ENCODE measurements at regions not wholly inside any gene's neighbourhood (a gene's known extent, or its start where the extent isn't known, plus 50 kb on each side); places are given as distances from the start of the nearest gene placed in this dataset.
A peak's percentile ranks its signal among the peaks of the same experiment; 100 is the strongest.

DNA sequence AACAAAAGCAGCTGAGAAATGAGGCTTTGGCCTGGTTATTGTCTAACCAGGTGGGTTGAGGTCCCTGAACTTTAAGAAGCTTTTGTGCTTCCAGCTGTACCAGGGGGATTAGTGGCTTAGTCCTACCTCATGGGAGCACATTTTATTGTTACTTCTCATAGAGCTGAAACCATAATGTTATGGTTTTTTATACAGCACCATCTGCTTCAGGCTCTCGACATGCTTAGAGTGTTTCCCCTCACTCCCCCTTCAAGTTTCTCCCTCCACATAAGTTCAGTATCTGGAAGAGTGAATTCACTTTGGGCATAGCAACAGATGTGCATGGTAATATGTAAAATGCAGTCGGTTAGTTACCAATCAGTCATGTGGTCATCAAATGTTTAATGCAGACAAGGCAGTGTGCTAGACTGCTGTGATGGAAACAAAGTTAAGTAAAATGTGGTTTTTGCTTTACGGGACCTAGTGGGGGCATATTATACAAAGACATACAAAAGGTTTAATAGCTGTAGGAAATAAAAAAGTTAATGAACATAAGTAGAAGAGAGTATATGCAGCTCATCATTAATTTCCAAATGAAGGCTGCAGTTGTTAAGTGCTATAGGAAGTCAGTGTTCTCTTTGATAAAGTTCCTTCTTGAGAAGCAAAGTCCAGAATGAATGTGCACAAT, 95.9 kb upstream of the SPRY4 start:
- Histone ChIP-seq H3K27me3 (replicated peaks in 1 of 2; ENCODE audit: control insufficient read depth in 2 of 2, extremely low read depth in 1 of 2, insufficient read depth in 2 of 2, low read length in 1 of 2) (no peaks in the 10 kb centered on the region), H3K4me3 (ENCODE audit: control insufficient read depth in 1 of 2, extremely low read depth in 1 of 2, low read length in 1 of 2) (no peak overlapping the region), H3K27ac (ENCODE audit: low read length) (no peak overlapping the region), H3K9me3 (no peaks in the 10 kb centered on the region), H3K36me3 (ENCODE audit: control insufficient read depth in 2 of 2, extremely low read depth in 1 of 2, insufficient read depth in 1 of 2, low read length in 1 of 2) (no peaks in the 10 kb centered on the region), H3K4me1 (ENCODE audit: control insufficient read depth in 1 of 2, extremely low read depth in 1 of 2, insufficient read depth in 2 of 2, low read length in 2 of 2) (peaks cover 28 to 37% of the 10 kb centered on the region in 2 experiments)
- no peaks in the 10 kb centered on the region for H3K27me3 Mint-ChIP-seq
- H3K4me1 Mint-ChIP-seq: peaks cover 38 to 62% (median 39%) of the 10 kb centered on the region in 3 donors
- peak overlapping the region in 1 of 2 donors; percentile 15 for H3K27ac Mint-ChIP-seq
- CTCF ChIA-PET: interaction anchor here (0.5 to 0.6 kb wide), 2 partner anchors 17 to 193 kb away, joined by 3 read pairs; no protein-coding TSS in a partner anchor
- 0% methylated on average over 1 of the region's 3 CpGs for WGBS (ENCODE audit: insufficient coverage)
- ATAC-seq (replicated peaks in 1 of 4) (no peak), DNase-seq (no peak)
- peaks cover 0 to 12% (median 4%) of the 10 kb centered on the region in 3 donors for H3K9me3 Mint-ChIP-seq
- H3K36me3 Mint-ChIP-seq: peaks cover 2% of the 10 kb centered on the region
- H3K4me3 Mint-ChIP-seq: peak overlapping the region in 1 of 3 donors; percentile 71
- POLR2A ChIA-PET: interaction anchor here in 1 of 2 donors (0.6 to 1.2 kb wide), 2 partner anchors 12 to 71 kb away, joined by 3 to 4 read pairs; no protein-coding TSS in a partner anchor

DNA sequence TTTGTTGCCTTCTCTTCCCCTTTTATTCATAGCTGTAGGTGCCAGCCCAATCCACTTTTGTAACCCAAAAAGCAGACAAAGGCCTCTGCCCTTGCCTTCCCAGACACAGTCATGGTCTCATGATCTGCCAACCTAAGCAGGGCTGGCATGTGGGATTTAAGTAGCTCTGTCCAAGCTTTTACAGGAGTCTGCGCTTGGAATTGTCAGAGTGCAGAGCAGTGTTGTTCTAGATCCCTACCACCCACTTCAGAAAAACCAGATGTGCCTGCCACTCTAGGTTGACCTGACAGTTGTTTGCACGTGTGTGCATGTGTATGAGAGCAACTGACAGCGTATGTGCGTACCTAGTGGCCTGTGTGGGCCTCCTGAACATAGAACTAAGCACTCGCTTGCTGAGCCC, 87.8 kb upstream of the SPRY4 start:
- H3K27me3 Mint-ChIP-seq: no peaks in the 10 kb centered on the region
- no peaks in the 10 kb centered on the region for H3K9me3 Mint-ChIP-seq
- DNase-seq (no peak), ATAC-seq (replicated peaks in 1 of 4) (no peak)
- Histone ChIP-seq H3K27ac (ENCODE audit: low read length) (no peak overlapping the region), H3K4me1 (ENCODE audit: control insufficient read depth in 1 of 2, extremely low read depth in 1 of 2, insufficient read depth in 2 of 2, low read length in 2 of 2) (no peaks in the 10 kb centered on the region), H3K9me3 (no peaks in the 10 kb centered on the region), H3K36me3 (ENCODE audit: control insufficient read depth in 2 of 2, extremely low read depth in 1 of 2, insufficient read depth in 1 of 2, low read length in 1 of 2) (peaks cover 0 to 3% of the 10 kb centered on the region in 2 donors), H3K27me3 (replicated peaks in 1 of 2; ENCODE audit: control insufficient read depth in 2 of 2, extremely low read depth in 1 of 2, insufficient read depth in 2 of 2, low read length in 1 of 2) (peaks cover 0 to 4% of the 10 kb centered on the region in 2 experiments), H3K4me3 (ENCODE audit: control insufficient read depth in 1 of 2, extremely low read depth in 1 of 2, low read length in 1 of 2) (no peak overlapping the region)
- H3K36me3 Mint-ChIP-seq: no peaks in the 10 kb centered on the region
- ChIA-PET CTCF (no interaction called here), POLR2A (no interaction called here)
- H3K4me1 Mint-ChIP-seq: no peaks in the 10 kb centered on the region
- no peak overlapping the region for H3K4me3 Mint-ChIP-seq
- WGBS (ENCODE audit: insufficient coverage): 88% methylated on average over 4 of the region's 5 CpGs
- H3K27ac Mint-ChIP-seq: peak overlapping the region in 1 of 2 donors; percentile 4

DNA sequence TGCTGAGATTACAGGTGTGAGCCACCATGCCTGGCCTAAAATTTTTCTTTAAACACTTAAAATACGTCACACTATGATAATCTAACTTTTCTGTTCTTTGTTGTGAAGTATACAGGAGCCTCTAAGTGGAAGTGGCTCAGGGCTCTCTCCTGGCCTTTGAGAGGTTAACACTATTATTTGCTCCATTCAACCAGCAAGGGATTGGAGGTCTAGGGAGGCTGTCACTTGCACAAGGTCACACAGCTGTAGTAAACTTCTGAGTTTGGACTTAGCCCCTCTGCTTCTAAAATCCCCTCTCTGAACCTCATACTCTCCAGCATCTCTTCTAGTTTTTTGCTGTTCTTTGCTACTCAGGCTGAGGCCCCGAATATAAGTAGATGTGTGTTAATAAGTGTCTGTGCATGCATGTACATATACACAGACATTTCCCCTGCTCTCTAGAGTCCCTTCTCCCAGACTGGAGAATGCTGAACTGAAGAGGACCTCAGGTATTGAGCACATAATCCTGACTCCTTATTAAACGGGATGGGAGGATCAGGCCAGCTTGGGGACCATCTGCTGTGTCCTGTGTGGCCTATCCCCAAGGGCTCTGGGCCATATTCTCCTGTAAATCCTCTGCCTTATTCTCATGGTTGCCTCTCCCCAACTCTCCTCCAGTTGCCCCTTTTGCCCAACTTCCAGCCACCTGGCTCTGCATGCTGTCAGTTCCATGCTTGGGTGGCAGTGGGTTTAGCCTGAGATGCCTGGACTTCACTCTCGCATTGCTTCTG, 87.0 kb upstream of the SPRY4 start:
- 91% methylated on average over 1 of the region's 4 CpGs for WGBS (ENCODE audit: insufficient coverage)
- Mint-ChIP-seq H3K27me3 (no peaks in the 10 kb centered on the region), H3K4me1 (no peaks in the 10 kb centered on the region), H3K36me3 (no peaks in the 10 kb centered on the region), H3K4me3 (no peak overlapping the region), H3K9me3 (no peaks in the 10 kb centered on the region), H3K27ac (no peak overlapping the region)
- Histone ChIP-seq H3K4me3 (ENCODE audit: control insufficient read depth in 1 of 2, extremely low read depth in 1 of 2, low read length in 1 of 2) (no peak overlapping the region), H3K27me3 (replicated peaks in 1 of 2; ENCODE audit: control insufficient read depth in 2 of 2, extremely low read depth in 1 of 2, insufficient read depth in 2 of 2, low read length in 1 of 2) (peaks cover 0 to 6% of the 10 kb centered on the region in 2 experiments), H3K9me3 (no peaks in the 10 kb centered on the region), H3K27ac (ENCODE audit: low read length) (no peak overlapping the region), H3K4me1 (ENCODE audit: control insufficient read depth in 1 of 2, extremely low read depth in 1 of 2, insufficient read depth in 2 of 2, low read length in 2 of 2) (no peaks in the 10 kb centered on the region), H3K36me3 (ENCODE audit: control insufficient read depth in 2 of 2, extremely low read depth in 1 of 2, insufficient read depth in 1 of 2, low read length in 1 of 2) (peaks cover 0 to 3% of the 10 kb centered on the region in 2 donors)
- ATAC-seq (replicated peaks in 1 of 4) (no peak), DNase-seq (no peak)
- ChIA-PET POLR2A (no interaction called here), CTCF (no interaction called here)

DNA sequence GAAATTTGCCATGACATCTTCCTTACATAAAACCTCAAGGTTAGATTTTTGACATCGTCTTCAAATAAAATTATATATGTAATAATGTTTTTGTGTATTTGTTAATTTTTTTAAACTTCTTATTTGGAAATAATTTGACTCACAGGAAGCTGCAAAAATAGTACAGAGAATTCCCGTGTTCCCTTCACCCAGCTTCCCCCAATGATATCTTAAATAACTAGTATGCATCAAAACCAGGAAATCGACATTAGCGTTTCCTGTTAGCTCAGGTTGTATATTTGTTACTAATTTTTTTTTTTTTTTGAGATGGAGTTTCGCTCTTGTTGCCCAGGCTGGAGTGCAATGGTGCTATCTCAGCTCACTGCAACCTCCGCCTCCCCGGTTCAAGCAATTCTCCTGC, 86.3 kb upstream of the SPRY4 start:
- H3K27ac ChIP-seq (ENCODE audit: low read length): no peak overlapping the region
- ChIA-PET POLR2A (no interaction called here), CTCF (interaction anchor here in 1 of 2 donors (0.7 kb wide), 1 partner anchor 24 kb away, joined by 5 read pairs; no protein-coding TSS in a partner anchor)
- H3K9me3 ChIP-seq: no peaks in the 10 kb centered on the region
- Mint-ChIP-seq H3K27me3 (peaks cover 0 to 1% of the 10 kb centered on the region in 2 donors), H3K36me3 (no peaks in the 10 kb centered on the region), H3K27ac (no peak overlapping the region), H3K4me3 (no peak overlapping the region), H3K9me3 (no peaks in the 10 kb centered on the region), H3K4me1 (no peaks in the 10 kb centered on the region)
- H3K4me3 ChIP-seq (ENCODE audit: control insufficient read depth in 1 of 2, extremely low read depth in 1 of 2, low read length in 1 of 2): no peak overlapping the region
- WGBS (ENCODE audit: insufficient coverage): no CpG with 5 or more reads among the region's 7 CpGs
- peaks cover 0 to 3% of the 10 kb centered on the region in 2 donors for H3K36me3 ChIP-seq (ENCODE audit: control insufficient read depth in 2 of 2, extremely low read depth in 1 of 2, insufficient read depth in 1 of 2, low read length in 1 of 2)
- H3K4me1 ChIP-seq (ENCODE audit: control insufficient read depth in 1 of 2, extremely low read depth in 1 of 2, insufficient read depth in 2 of 2, low read length in 2 of 2): no peaks in the 10 kb centered on the region
- ATAC-seq (replicated peaks in 1 of 4): no peak
- no peak for DNase-seq
- peaks cover 0 to 12% of the 10 kb centered on the region in 2 experiments for H3K27me3 ChIP-seq (replicated peaks in 1 of 2; ENCODE audit: control insufficient read depth in 2 of 2, extremely low read depth in 1 of 2, insufficient read depth in 2 of 2, low read length in 1 of 2)

DNA sequence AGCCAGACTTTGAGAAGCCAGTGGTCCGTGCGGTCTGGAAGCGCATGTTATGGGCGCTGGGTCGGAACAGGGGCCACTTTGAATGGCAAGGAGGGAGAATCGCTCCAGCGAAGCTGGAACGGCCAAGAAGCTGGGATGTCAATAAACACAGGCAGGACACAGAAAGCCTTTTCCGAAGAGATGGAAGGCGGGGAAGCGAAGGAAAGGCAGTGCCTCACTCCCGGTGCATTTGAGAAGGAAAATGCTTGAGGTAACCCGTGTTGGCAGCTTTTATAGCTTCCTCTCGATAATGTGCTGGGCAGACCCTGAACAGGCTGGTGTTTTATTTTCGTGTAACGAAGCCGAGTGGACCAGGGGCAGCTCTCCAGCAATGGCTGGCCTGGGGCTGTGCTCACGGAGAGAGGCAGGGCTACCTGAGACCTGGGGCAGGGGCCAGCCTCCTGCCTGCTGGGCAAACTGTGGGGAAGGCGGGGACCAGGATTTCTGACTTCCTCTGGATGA, 84.2 kb upstream of the SPRY4 start:
- Histone ChIP-seq H3K4me3 (ENCODE audit: control insufficient read depth in 1 of 2, extremely low read depth in 1 of 2, low read length in 1 of 2) (no peak overlapping the region), H3K4me1 (ENCODE audit: control insufficient read depth in 1 of 2, extremely low read depth in 1 of 2, insufficient read depth in 2 of 2, low read length in 2 of 2) (no peaks in the 10 kb centered on the region), H3K9me3 (no peaks in the 10 kb centered on the region), H3K27ac (ENCODE audit: low read length) (no peak overlapping the region), H3K36me3 (ENCODE audit: control insufficient read depth in 2 of 2, extremely low read depth in 1 of 2, insufficient read depth in 1 of 2, low read length in 1 of 2) (peaks cover 0 to 3% of the 10 kb centered on the region in 2 donors), H3K27me3 (replicated peaks in 1 of 2; ENCODE audit: control insufficient read depth in 2 of 2, extremely low read depth in 1 of 2, insufficient read depth in 2 of 2, low read length in 1 of 2) (peaks cover 0 to 15% of the 10 kb centered on the region in 2 experiments)
- H3K27me3 Mint-ChIP-seq: peaks cover 0 to 1% of the 10 kb centered on the region in 2 donors
- WGBS (ENCODE audit: insufficient coverage): 92% methylated on average over 18 of the region's 19 CpGs
- no peak for DNase-seq
- H3K4me3 Mint-ChIP-seq: no peak overlapping the region
- ChIA-PET CTCF (interaction anchor here in 1 of 2 donors (0.5 kb wide), 1 partner anchor 8 kb away, joined by 3 read pairs; no protein-coding TSS in a partner anchor), POLR2A (no interaction called here)
- ATAC-seq (replicated peaks in 1 of 4): no peak
- no peak overlapping the region for H3K27ac Mint-ChIP-seq
- no peaks in the 10 kb centered on the region for H3K4me1 Mint-ChIP-seq
- no peaks in the 10 kb centered on the region for H3K36me3 Mint-ChIP-seq
- H3K9me3 Mint-ChIP-seq: no peaks in the 10 kb centered on the region

DNA sequence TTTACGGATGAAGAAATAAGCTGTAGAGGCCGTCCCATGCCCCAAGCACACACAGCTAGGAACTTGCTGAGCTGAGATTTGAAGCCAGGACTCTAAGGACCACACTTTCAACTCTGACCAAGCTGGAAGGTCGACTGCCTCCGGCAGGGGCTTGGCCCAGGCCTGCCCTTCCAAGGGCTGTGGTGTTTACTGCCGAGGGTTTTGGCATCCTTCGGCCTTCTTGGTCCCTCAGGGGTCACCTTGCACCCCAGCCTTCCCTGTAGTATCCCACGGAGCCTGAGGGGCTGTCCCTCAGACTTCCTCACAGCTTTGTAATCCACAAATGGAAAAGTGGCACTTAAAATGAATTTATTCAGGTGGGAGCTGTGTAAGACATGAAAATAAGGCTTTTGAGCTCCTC, 83.7 kb upstream of the SPRY4 start:
- ATAC-seq (replicated peaks in 1 of 4) (no peak), DNase-seq (no peak)
- no peaks in the 10 kb centered on the region for H3K4me1 ChIP-seq (ENCODE audit: control insufficient read depth in 1 of 2, extremely low read depth in 1 of 2, insufficient read depth in 2 of 2, low read length in 2 of 2)
- 80% methylated on average over 5 of the region's 7 CpGs for WGBS (ENCODE audit: insufficient coverage)
- Mint-ChIP-seq H3K27me3 (peaks cover 0 to 1% of the 10 kb centered on the region in 2 donors), H3K27ac (no peak overlapping the region), H3K4me3 (no peak overlapping the region), H3K4me1 (peaks cover 0 to 4% (median 0%) of the 10 kb centered on the region in 3 donors), H3K9me3 (no peaks in the 10 kb centered on the region), H3K36me3 (no peaks in the 10 kb centered on the region)
- CTCF ChIA-PET: no interaction called here
- POLR2A ChIA-PET: no interaction called here
- no peaks in the 10 kb centered on the region for H3K9me3 ChIP-seq
- no peak overlapping the region for H3K4me3 ChIP-seq (ENCODE audit: control insufficient read depth in 1 of 2, extremely low read depth in 1 of 2, low read length in 1 of 2)
- H3K27ac ChIP-seq (ENCODE audit: low read length): no peak overlapping the region
- peaks cover 0 to 3% of the 10 kb centered on the region in 2 donors for H3K36me3 ChIP-seq (ENCODE audit: control insufficient read depth in 2 of 2, extremely low read depth in 1 of 2, insufficient read depth in 1 of 2, low read length in 1 of 2)
- peaks cover 0 to 15% of the 10 kb centered on the region in 2 experiments for H3K27me3 ChIP-seq (replicated peaks in 1 of 2; ENCODE audit: control insufficient read depth in 2 of 2, extremely low read depth in 1 of 2, insufficient read depth in 2 of 2, low read length in 1 of 2)

Measured in T-cell (primary cell).